ENCODE measurements at regions not wholly inside any gene's neighbourhood (a gene's known extent, or its start where the extent isn't known, plus 50 kb on each side); places are given as distances from the start of the nearest gene placed in this dataset.

DNA sequence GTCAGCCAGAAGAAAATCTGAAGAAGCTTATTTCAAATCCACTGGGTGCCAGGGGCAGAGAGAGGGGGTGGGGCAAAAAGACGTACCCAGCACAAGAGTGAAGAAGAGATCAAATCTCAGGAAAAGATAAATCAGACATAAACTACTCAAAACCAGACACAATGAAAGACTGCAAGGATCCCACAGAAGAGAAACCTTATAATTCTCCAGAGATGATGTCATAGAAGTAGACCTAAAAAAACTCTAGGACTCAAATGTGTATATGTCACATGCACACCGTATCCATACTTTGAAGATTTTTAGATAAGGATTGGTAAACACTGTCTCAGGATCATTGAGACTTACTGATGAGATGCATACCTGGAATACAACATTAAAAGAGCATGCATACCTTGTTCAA, 98.5 kb upstream of the PIK3CG start:
- TF ChIP-seq EZH2 (IDR thresholded peaks at IDR 0.05; ENCODE audit: low read depth, unreplicated experiment) (no peak), POLR2AphosphoS5 (IDR thresholded peaks at IDR 0.05; ENCODE audit: low read depth) (no peak), NANOG (IDR thresholded peaks at IDR 0.05; ENCODE audit: borderline replicate concordance) (no peak), EZH2phosphoT487 (IDR thresholded peaks at IDR 0.05; ENCODE audit: unreplicated experiment) (no peak), CREB1 (CRISPR knock-in tag; IDR thresholded peaks at IDR 0.05; ENCODE audit: low read depth) (no peak), ZNF331 (CRISPR knock-in tag; IDR thresholded peaks at IDR 0.05; ENCODE audit: low read depth) (no peak), JUNB (IDR thresholded peaks at IDR 0.05; ENCODE audit: unreplicated experiment) (no peak), STAT1 (IDR thresholded peaks at IDR 0.05; ENCODE audit: unreplicated experiment) (no peak)
- TF ChIP-seq, protein P1, sequence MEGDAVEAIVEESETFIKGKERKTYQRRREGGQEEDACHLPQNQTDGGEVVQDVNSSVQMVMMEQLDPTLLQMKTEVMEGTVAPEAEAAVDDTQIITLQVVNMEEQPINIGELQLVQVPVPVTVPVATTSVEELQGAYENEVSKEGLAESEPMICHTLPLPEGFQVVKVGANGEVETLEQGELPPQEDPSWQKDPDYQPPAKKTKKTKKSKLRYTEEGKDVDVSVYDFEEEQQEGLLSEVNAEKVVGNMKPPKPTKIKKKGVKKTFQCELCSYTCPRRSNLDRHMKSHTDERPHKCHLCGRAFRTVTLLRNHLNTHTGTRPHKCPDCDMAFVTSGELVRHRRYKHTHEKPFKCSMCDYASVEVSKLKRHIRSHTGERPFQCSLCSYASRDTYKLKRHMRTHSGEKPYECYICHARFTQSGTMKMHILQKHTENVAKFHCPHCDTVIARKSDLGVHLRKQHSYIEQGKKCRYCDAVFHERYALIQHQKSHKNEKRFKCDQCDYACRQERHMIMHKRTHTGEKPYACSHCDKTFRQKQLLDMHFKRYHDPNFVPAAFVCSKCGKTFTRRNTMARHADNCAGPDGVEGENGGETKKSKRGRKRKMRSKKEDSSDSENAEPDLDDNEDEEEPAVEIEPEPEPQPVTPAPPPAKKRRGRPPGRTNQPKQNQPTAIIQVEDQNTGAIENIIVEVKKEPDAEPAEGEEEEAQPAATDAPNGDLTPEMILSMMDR (conservative IDR thresholded peaks at IDR 0.05; ENCODE audit: low read depth in 2 of 2): no peak
- TF ChIP-seq, protein P2, sequence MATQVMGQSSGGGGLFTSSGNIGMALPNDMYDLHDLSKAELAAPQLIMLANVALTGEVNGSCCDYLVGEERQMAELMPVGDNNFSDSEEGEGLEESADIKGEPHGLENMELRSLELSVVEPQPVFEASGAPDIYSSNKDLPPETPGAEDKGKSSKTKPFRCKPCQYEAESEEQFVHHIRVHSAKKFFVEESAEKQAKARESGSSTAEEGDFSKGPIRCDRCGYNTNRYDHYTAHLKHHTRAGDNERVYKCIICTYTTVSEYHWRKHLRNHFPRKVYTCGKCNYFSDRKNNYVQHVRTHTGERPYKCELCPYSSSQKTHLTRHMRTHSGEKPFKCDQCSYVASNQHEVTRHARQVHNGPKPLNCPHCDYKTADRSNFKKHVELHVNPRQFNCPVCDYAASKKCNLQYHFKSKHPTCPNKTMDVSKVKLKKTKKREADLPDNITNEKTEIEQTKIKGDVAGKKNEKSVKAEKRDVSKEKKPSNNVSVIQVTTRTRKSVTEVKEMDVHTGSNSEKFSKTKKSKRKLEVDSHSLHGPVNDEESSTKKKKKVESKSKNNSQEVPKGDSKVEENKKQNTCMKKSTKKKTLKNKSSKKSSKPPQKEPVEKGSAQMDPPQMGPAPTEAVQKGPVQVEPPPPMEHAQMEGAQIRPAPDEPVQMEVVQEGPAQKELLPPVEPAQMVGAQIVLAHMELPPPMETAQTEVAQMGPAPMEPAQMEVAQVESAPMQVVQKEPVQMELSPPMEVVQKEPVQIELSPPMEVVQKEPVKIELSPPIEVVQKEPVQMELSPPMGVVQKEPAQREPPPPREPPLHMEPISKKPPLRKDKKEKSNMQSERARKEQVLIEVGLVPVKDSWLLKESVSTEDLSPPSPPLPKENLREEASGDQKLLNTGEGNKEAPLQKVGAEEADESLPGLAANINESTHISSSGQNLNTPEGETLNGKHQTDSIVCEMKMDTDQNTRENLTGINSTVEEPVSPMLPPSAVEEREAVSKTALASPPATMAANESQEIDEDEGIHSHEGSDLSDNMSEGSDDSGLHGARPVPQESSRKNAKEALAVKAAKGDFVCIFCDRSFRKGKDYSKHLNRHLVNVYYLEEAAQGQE (IDR thresholded peaks at IDR 0.05; ENCODE audit: unreplicated experiment): no peak
- TF ChIP-seq, protein P3, sequence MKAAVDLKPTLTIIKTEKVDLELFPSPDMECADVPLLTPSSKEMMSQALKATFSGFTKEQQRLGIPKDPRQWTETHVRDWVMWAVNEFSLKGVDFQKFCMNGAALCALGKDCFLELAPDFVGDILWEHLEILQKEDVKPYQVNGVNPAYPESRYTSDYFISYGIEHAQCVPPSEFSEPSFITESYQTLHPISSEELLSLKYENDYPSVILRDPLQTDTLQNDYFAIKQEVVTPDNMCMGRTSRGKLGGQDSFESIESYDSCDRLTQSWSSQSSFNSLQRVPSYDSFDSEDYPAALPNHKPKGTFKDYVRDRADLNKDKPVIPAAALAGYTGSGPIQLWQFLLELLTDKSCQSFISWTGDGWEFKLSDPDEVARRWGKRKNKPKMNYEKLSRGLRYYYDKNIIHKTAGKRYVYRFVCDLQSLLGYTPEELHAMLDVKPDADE (IDR thresholded peaks at IDR 0.05): no peak

Data from GM23338 (cell line).